ENCODE measurements at regions not wholly inside any gene's neighbourhood (a gene's known extent, or its start where the extent isn't known, plus 50 kb on each side); places are given as distances from the start of the nearest gene placed in this dataset.

GRCh38 chr12:16972923-16973770 is 367.2 kb upstream of the LMO3 start:
- no peak for DNase-seq (ENCODE audit: low spot score)

- DNase-seq (ENCODE audit: low spot score): no peak
Measured at GRCh38 chr12:16962889-16963288, 356.9 kb upstream of the LMO3 start.

GRCh38 chr12:16955083-16955657 is 349.2 kb upstream of the LMO3 start:
- no peak for DNase-seq (ENCODE audit: low spot score)

GRCh38 chr12:16949871-16950667 is 344.1 kb upstream of the LMO3 start:
- no peak for DNase-seq (ENCODE audit: low spot score)

- DNase-seq (ENCODE audit: low spot score): no peak
Measured at GRCh38 chr12:16949371-16949770, 343.4 kb upstream of the LMO3 start.

GRCh38 chr12:16946704-16947103 is 340.7 kb upstream of the LMO3 start:
- DNase-seq (ENCODE audit: low spot score): no peak

GRCh38 chr12:16939871-16940306 is 333.9 kb upstream of the LMO3 start:
- DNase-seq (ENCODE audit: low spot score): peak; percentile 47

GRCh38 chr12:16927259-16927658 is 321.3 kb upstream of the LMO3 start:
- no peak for DNase-seq (ENCODE audit: low spot score)

GRCh38 chr12:16920451-16920850 is 314.5 kb upstream of the LMO3 start:
- DNase-seq (ENCODE audit: low spot score): no peak

GRCh38 chr12:16919551-16919950 is 313.6 kb upstream of the LMO3 start:
- no peak for DNase-seq (ENCODE audit: low spot score)

- DNase-seq (ENCODE audit: low spot score): no peak
Measured at GRCh38 chr12:16914853-16915252, 308.9 kb upstream of the LMO3 start.

GRCh38 chr12:16913832-16914490 is 308.0 kb upstream of the LMO3 start:
- DNase-seq (ENCODE audit: low spot score): no peak

GRCh38 chr12:16901946-16902345 is 296.0 kb upstream of the LMO3 start:
- no peak for DNase-seq (ENCODE audit: low spot score)

GRCh38 chr12:16893426-16893825 is 287.5 kb upstream of the LMO3 start:
- no peak for DNase-seq (ENCODE audit: low spot score)

GRCh38 chr12:16891673-16892072 is 285.7 kb upstream of the LMO3 start:
- no peak for DNase-seq (ENCODE audit: low spot score)

- DNase-seq (ENCODE audit: low spot score): no peak
Measured at GRCh38 chr12:16884819-16885218, 278.9 kb upstream of the LMO3 start.

- no peak for DNase-seq (ENCODE audit: low spot score)
Measured at GRCh38 chr12:16884056-16884455, 278.1 kb upstream of the LMO3 start.

GRCh38 chr12:16881986-16882570 is 276.1 kb upstream of the LMO3 start:
- DNase-seq (ENCODE audit: low spot score): no peak

GRCh38 chr12:16880864-16881285 is 274.9 kb upstream of the LMO3 start:
- no peak for DNase-seq (ENCODE audit: low spot score)

- DNase-seq (ENCODE audit: low spot score): no peak
Measured at GRCh38 chr12:16870845-16871244, 264.9 kb upstream of the LMO3 start.

GRCh38 chr12:16863742-16864141 is 257.8 kb upstream of the LMO3 start:
- no peak for DNase-seq (ENCODE audit: low spot score)

- DNase-seq (ENCODE audit: low spot score): no peak
Measured at GRCh38 chr12:16857456-16857923, 251.5 kb upstream of the LMO3 start.

All from germinal center (tissue), 1 donor.